Spleen (tissue), 7 donors: ENCODE measurements at regions not wholly inside any gene's neighbourhood (a gene's known extent, or its start where the extent isn't known, plus 50 kb on each side); places are given as distances from the start of the nearest gene placed in this dataset.

Experiments
- CTCF ChIP-seq, 11 experiments: fragments of 200-600 bp in 7 of 11; fragments of 450-650 bp in 4 of 11; sonication (generic) in 4 of 11; IDR thresholded peaks in 8 of 11; conservative IDR thresholded peaks in 3 of 11; 1 replicate in 7 of 11; 2 replicates in 4 of 11; pipeline versions ENCODE4 v1.4.0 to v1.8.0; 2016 to 2021; ENCODE audit warnings: antibody characterized with exemption in 11 of 11, inconsistent platforms in 4 of 11, mild to moderate bottlenecking in 1 of 11
- POLR2A ChIP-seq, 3 donors: fragments of 450-650 bp; IDR thresholded peaks; one replicate each; pipeline ENCODE4 v1.5.1; 2017; ENCODE audit warnings: antibody characterized with exemption in 3 of 3, mild to moderate bottlenecking in 1 of 3
- donor health status: DM: no; HTN: no; CAD: no; lungs with moderate emphysema.
- donor health status: DM: no; HTN: no; CAD: no.
- donor health status: DM: no; HTN: no; CAD: no.

GRCh38 chr11:23124996-23125395, 264.7 kb upstream of the CCDC179 start:
- no peak for TF ChIP-seq CTCF (IDR thresholded peaks at IDR 0.05 in 8 of 11, conservative IDR thresholded peaks at IDR 0.05 in 3 of 11)
- no peak for TF ChIP-seq POLR2A (IDR thresholded peaks at IDR 0.05)
